ENCODE measurements at regions not wholly inside any gene's neighbourhood (a gene's known extent, or its start where the extent isn't known, plus 50 kb on each side); places are given as distances from the start of the nearest gene placed in this dataset.

DNA sequence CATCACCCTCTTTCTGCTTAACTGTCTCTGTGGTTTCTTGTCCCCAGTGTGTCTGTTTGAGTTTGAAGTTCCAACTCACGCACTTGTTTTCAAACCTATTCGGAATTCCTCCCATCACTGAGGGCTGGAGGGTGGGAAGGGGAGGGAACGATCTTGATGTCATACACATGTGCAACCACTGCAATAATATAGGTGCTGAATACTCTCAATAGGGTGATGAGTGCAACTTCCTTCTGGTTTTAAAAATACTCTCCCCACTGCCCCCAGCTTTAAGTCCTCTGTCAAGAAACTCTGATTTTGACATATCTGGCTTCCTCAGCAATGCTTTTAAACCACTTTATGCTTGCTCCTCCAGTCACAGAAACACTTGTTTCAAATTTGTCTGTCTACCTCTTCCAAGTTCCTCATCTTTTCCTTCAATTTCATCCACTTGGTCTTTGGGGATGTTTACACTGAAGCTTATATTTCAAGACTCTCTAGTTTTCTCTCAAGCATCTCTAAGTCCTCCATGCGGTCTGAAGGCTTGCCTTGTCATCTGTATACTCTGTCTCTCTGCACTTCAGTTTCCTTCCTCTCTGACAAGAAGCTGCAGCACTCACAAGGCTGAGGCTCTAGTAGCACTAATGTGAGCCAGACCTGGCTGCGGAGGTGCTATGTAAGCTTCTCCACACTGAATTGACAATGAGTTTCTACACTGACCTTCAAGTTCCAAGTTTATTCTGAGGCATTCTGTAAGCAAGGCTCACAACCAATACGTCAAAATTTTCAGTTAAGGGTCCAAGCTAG is 422.3 kb downstream of the ZEB2 start (continued):
- TF ChIP-seq ZNF148 (tag by site-specific recombination; IDR thresholded peaks at IDR 0.05; ENCODE audit: borderline replicate concordance), result no peak
- TF ChIP-seq ZNF548 (tag by site-specific recombination; IDR thresholded peaks at IDR 0.05), result no peak
- TF ChIP-seq ZNF37A (tag by site-specific recombination; IDR thresholded peaks at IDR 0.05), result no peak
- no peak for TF ChIP-seq ZNF221 (tag by site-specific recombination; IDR thresholded peaks at IDR 0.05; ENCODE audit: borderline replicate concordance)
- no peak for TF ChIP-seq ZNF112 (tag by site-specific recombination; IDR thresholded peaks at IDR 0.05)
- TF ChIP-seq ZNF274 (IDR thresholded peaks at IDR 0.05; ENCODE audit: low read length), result no peak
- no peak for TF ChIP-seq ZNF274 (tag by site-specific recombination; IDR thresholded peaks at IDR 0.05; ENCODE audit: borderline replicate concordance)
- TF ChIP-seq ZNF132 (tag by site-specific recombination; IDR thresholded peaks at IDR 0.05; ENCODE audit: borderline replicate concordance), result no peak
- no peak for TF ChIP-seq ZNF48 (tag by site-specific recombination; IDR thresholded peaks at IDR 0.05)
- no peak for TF ChIP-seq ZBTB10 (tag by site-specific recombination; IDR thresholded peaks at IDR 0.05)

GRCh38 chr2:144096531-144096930 is 423.4 kb downstream of the ZEB2 start:
- POLR2A ChIA-PET, result interaction anchor here (0.7 kb wide), 1 partner anchor 220 kb away, joined by 4 read pairs; no protein-coding TSS in a partner anchor
- no peaks in the 10 kb centered on the region for H3K9me3 ChIP-seq (ENCODE audit: control insufficient read depth, insufficient read depth, low read depth, low read length)

DNA sequence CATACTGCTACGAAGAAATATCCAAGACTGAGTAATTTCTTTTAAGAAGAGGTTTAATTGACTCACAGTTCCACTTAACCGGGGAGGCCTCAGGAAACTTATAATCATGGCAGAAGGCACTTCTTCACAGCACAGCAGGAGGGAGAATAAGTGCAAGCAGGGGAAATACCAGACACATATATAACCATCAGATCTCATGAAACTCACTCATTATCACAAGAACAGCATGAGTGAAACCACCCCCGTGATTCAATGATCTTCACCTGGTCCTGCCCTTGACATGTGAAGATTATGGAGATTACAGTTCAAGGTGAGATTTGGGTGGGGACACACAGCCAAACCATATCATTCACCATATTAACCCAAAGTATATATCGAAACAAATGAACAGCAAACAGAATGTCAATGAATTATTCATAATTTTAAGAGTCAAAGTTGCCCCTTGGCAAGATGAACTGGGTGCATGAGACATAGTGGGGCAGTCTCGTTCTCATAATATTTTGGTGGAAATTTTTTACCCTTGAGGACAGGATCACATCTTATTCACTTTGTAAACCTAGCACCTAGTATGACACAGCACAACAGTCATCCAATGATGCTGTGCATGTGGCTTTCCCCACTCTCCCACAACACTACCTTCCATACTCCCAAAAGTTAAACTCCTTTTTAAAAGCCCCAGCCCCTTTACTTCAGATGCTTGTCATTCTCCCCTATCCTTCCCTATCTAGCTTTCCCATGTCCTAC is 425.3 kb downstream of the ZEB2 start:
- H3K36me3 ChIP-seq (ENCODE audit: control insufficient read depth in 2 of 2, insufficient read depth in 1 of 2, low read length in 2 of 2), result no peaks in the 10 kb centered on the region
- ChIA-PET CTCF (no interaction called here), POLR2A (no interaction called here)
- H3K4me1 ChIP-seq (ENCODE audit: control insufficient read depth, insufficient read depth, low read length), result peaks cover 6% of the 10 kb centered on the region; the same call in 1 of the 2 replicates
- no peak overlapping the region for H3K27ac ChIP-seq (ENCODE audit: extremely low read depth, low read depth, low read length)
- no peak overlapping the region for H3K4me3 ChIP-seq (ENCODE audit: low read depth, low read length)
- H3K9me3 ChIP-seq (ENCODE audit: control insufficient read depth, insufficient read depth, low read depth, low read length), result no peaks in the 10 kb centered on the region
- TF ChIP-seq ZNF623 (tag by site-specific recombination; IDR thresholded peaks at IDR 0.05), result no peak
- TF ChIP-seq ZNF548 (tag by site-specific recombination; IDR thresholded peaks at IDR 0.05), result no peak
- no peak for TF ChIP-seq BCL6B (tag by site-specific recombination; IDR thresholded peaks at IDR 0.05)
- no peak for TF ChIP-seq ZNF394 (tag by site-specific recombination; IDR thresholded peaks at IDR 0.05; ENCODE audit: borderline replicate concordance)
- TF ChIP-seq, protein P1, sequence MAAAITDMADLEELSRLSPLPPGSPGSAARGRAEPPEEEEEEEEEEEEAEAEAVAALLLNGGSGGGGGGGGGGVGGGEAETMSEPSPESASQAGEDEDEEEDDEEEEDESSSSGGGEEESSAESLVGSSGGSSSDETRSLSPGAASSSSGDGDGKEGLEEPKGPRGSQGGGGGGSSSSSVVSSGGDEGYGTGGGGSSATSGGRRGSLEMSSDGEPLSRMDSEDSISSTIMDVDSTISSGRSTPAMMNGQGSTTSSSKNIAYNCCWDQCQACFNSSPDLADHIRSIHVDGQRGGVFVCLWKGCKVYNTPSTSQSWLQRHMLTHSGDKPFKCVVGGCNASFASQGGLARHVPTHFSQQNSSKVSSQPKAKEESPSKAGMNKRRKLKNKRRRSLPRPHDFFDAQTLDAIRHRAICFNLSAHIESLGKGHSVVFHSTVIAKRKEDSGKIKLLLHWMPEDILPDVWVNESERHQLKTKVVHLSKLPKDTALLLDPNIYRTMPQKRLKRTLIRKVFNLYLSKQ (tag by site-specific recombination; IDR thresholded peaks at IDR 0.05; ENCODE audit: borderline replicate concordance), result no peak
- no peak for TF ChIP-seq ZNF302 (tag by site-specific recombination; IDR thresholded peaks at IDR 0.05; ENCODE audit: low read depth)
- TF ChIP-seq ZNF266 (tag by site-specific recombination; IDR thresholded peaks at IDR 0.05; ENCODE audit: low read depth), result no peak
- TF ChIP-seq ZNF416 (tag by site-specific recombination; IDR thresholded peaks at IDR 0.05), result no peak

More at GRCh38 chr2:144096531-144096930, 423.4 kb downstream of the ZEB2 start:
- no peak overlapping the region for H3K27ac ChIP-seq (ENCODE audit: extremely low read depth, low read depth, low read length)
- no peaks in the 10 kb centered on the region for H3K36me3 ChIP-seq (ENCODE audit: control insufficient read depth in 2 of 2, insufficient read depth in 1 of 2, low read length in 2 of 2)
- no peak overlapping the region for H3K4me3 ChIP-seq (ENCODE audit: low read depth, low read length)
- CTCF ChIA-PET, result no interaction called here
- no peak for TF ChIP-seq ZNF571 (tag by site-specific recombination; IDR thresholded peaks at IDR 0.05)
- no peak for TF ChIP-seq ZNF777 (tag by site-specific recombination; IDR thresholded peaks at IDR 0.05; ENCODE audit: borderline replicate concordance)
- no peak for TF ChIP-seq ZNF23 (tag by site-specific recombination; IDR thresholded peaks at IDR 0.05; ENCODE audit: borderline replicate concordance)
- TF ChIP-seq ZFP37 (tag by site-specific recombination; IDR thresholded peaks at IDR 0.05), result no peak
- TF ChIP-seq SCRT1 (tag by site-specific recombination; IDR thresholded peaks at IDR 0.05; ENCODE audit: borderline replicate concordance), result no peak
- no peak for TF ChIP-seq ZNF394 (tag by site-specific recombination; IDR thresholded peaks at IDR 0.05; ENCODE audit: borderline replicate concordance)
- TF ChIP-seq ZNF391 (tag by site-specific recombination; IDR thresholded peaks at IDR 0.05; ENCODE audit: borderline replicate concordance, low read depth), result no peak
- no peak for TF ChIP-seq ZNF624 (tag by site-specific recombination; IDR thresholded peaks at IDR 0.05)
- no peak for TF ChIP-seq ZFP3 (tag by site-specific recombination; IDR thresholded peaks at IDR 0.05; ENCODE audit: low read depth)
- TF ChIP-seq EGR2 (tag by site-specific recombination; IDR thresholded peaks at IDR 0.05; ENCODE audit: low read depth), result no peak
- H3K4me1 ChIP-seq (ENCODE audit: control insufficient read depth, insufficient read depth, low read length), result peaks cover 6% of the 10 kb centered on the region; the same call in 1 of the 2 replicates
